SU-DHL-6 (cell line): ENCODE measurements at regions not wholly inside any gene's neighbourhood (a gene's known extent, or its start where the extent isn't known, plus 50 kb on each side); places are given as distances from the start of the nearest gene placed in this dataset.

ENCODE experiments used
- H2AFZ ChIP-seq: fragments of 200-600 bp; sonication (generic); 2 replicates; pipeline ENCODE4 v1.6.1; 2014; ENCODE audit warnings: low read depth, mild to moderate bottlenecking, moderate library complexity, mixed read lengths, antibody characterized with exemption, low read length; ENCODE audit not compliant: severe bottlenecking
- H3F3A ChIP-seq: fragments of 200-600 bp; shearing (Covaris generic); 2 replicates; pipeline ENCODE4 v1.6.0; 2016; ENCODE audit warnings: antibody characterized with exemption, mild to moderate bottlenecking; ENCODE audit not compliant: insufficient read depth
- H3K27ac ChIP-seq: fragments of 200-600 bp; sonication (generic); 2 replicates; pipeline ENCODE4 v1.5.1; 2016; ENCODE audit warnings: low read depth, mild to moderate bottlenecking, low read length, moderate library complexity, mixed read lengths
- H3K27me3 ChIP-seq: fragments of 200-600 bp; sonication (generic), shearing (Covaris generic); 2 replicates; pipeline ENCODE4 v1.6.0; 2014; ENCODE audit warnings: mild to moderate bottlenecking, low read length
- H3K36me3 ChIP-seq: fragments of 200-600 bp; sonication (generic); 2 replicates; pipeline ENCODE4 v1.6.1; 2014; ENCODE audit warnings: mild to moderate bottlenecking, low read length, mixed read lengths
- H3K4me2 ChIP-seq: fragments of 300-600, 200-600 bp; shearing (Covaris generic), sonication (generic); 2 replicates; pipeline ENCODE4 v1.6.0; 2014; ENCODE audit warnings: low read length, low read depth, mild to moderate bottlenecking; ENCODE audit not compliant: poor library complexity, severe bottlenecking
- H3K4me3 ChIP-seq: fragments of 200-600 bp; sonication (generic); 2 replicates; pipeline ENCODE4 v1.5.1; 2014; ENCODE audit warnings: antibody characterized with exemption, low read length, mild to moderate bottlenecking, mixed read lengths; ENCODE audit not compliant: insufficient read depth, poor library complexity, severe bottlenecking
- H3K79me2 ChIP-seq: fragments of 200-600 bp; sonication (generic); 2 replicates; pipeline ENCODE4 v1.6.1; 2014; ENCODE audit warnings: mild to moderate bottlenecking, low read length, moderate library complexity; ENCODE audit not compliant: insufficient read depth
- H3K9ac ChIP-seq: fragments of 200-600 bp; sonication (generic); 2 replicates; pipeline ENCODE4 v1.7.0; 2014; ENCODE audit warnings: mild to moderate bottlenecking, low read length
- H3K9me2 ChIP-seq: fragments of 200-600 bp; sonication (generic); replicated peaks from 2 replicates; pipeline ENCODE4 v1.6.1; 2014; ENCODE audit warnings: low read length; ENCODE audit not compliant: insufficient read depth
- H3K9me3 ChIP-seq: fragments of 200-600 bp; sonication (generic); 2 replicates; pipeline ENCODE4 v1.6.1; 2014; ENCODE audit warnings: low read length, mixed read lengths; ENCODE audit not compliant: insufficient read depth
- H4K20me1 ChIP-seq: fragments of 200-600 bp; sonication (generic); 2 replicates; pipeline ENCODE4 v1.6.1; 2014; ENCODE audit warnings: low read depth, mild to moderate bottlenecking, antibody characterized with exemption, low read length, moderate library complexity, mixed read lengths
- EZH2phosphoT487 ChIP-seq: fragments of 200-600 bp; sonication (generic), shearing (Covaris generic); conservative IDR thresholded peaks from 2 replicates; pipeline ENCODE4 v1.6.1; 2018; ENCODE audit warnings: mild to moderate bottlenecking, antibody characterized with exemption, low read length, moderate library complexity, mixed read lengths
- TF ChIP-seq, protein P1 (sequence below): fragments of 200-600 bp; sonication (generic); IDR thresholded peaks from one replicate; pipeline ENCODE4 v1.5.1; 2017; ENCODE audit warnings: antibody characterized with exemption, mild to moderate bottlenecking, low read length, moderate library complexity; ENCODE audit not compliant: insufficient read depth, poor library complexity, severe bottlenecking

DNA sequence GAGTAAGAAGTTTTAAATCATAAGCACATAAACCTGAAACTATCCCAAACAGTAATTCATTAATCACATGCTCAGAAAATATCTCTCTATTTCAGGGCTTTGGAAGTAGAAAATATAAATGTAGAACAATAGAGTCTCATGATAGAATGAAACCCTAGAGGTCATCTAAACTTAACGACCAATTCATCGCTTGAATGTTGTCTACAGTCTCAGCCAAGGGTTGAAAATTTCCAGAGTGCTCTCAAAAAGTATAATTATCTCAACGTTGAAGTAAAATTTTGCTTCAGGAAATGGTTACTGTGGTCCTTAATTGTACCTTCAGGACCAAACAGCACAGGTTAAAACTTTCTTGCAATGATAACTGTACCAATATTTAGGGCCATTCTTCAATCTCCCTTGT lies 1053.6 kb upstream of the SEL1L start:
- Histone ChIP-seq H3K36me3 (no peaks in the 10 kb centered on the region), H3K9me2 (no peaks in the 10 kb centered on the region), H3K27ac (no peak overlapping the region), H3K9ac (no peak overlapping the region), H3F3A (no peaks in the 10 kb centered on the region), H3K4me2 (no peak overlapping the region), H4K20me1 (no peaks in the 10 kb centered on the region), H3K9me3 (no peaks in the 10 kb centered on the region), H3K27me3 (no peaks in the 10 kb centered on the region), H2AFZ (no peak overlapping the region), H3K4me3 (no peak overlapping the region), H3K79me2 (no peaks in the 10 kb centered on the region)
- TF ChIP-seq, protein P1, sequence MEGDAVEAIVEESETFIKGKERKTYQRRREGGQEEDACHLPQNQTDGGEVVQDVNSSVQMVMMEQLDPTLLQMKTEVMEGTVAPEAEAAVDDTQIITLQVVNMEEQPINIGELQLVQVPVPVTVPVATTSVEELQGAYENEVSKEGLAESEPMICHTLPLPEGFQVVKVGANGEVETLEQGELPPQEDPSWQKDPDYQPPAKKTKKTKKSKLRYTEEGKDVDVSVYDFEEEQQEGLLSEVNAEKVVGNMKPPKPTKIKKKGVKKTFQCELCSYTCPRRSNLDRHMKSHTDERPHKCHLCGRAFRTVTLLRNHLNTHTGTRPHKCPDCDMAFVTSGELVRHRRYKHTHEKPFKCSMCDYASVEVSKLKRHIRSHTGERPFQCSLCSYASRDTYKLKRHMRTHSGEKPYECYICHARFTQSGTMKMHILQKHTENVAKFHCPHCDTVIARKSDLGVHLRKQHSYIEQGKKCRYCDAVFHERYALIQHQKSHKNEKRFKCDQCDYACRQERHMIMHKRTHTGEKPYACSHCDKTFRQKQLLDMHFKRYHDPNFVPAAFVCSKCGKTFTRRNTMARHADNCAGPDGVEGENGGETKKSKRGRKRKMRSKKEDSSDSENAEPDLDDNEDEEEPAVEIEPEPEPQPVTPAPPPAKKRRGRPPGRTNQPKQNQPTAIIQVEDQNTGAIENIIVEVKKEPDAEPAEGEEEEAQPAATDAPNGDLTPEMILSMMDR = no peak
- TF ChIP-seq EZH2phosphoT487 = no peak

DNA sequence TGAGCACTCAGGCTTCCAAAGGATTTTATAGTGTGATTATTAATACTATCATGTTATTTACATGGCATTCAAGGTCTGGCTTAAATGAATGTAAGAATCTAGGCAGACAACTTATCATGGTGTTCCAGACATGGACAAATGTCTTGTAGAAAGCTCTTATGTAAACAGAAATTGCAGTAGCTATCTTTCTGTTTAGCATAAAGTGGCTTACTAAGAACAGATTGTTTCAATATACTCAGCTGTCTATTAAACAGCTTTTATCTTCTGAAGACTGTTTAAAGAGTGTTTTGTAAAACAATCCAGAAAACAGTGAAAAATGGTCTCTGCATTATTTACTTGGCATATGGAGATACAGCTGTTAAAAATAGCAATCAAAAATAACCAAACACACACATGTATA lies 1061.8 kb upstream of the SEL1L start:
- Histone ChIP-seq H4K20me1 (no peaks in the 10 kb centered on the region), H3K9me3 (no peaks in the 10 kb centered on the region), H3F3A (no peaks in the 10 kb centered on the region), H2AFZ (no peak overlapping the region), H3K9me2 (no peaks in the 10 kb centered on the region), H3K4me2 (no peak overlapping the region), H3K27me3 (no peaks in the 10 kb centered on the region), H3K79me2 (no peaks in the 10 kb centered on the region), H3K4me3 (no peak overlapping the region), H3K36me3 (no peaks in the 10 kb centered on the region), H3K9ac (no peak overlapping the region), H3K27ac (no peak overlapping the region)
- TF ChIP-seq, protein P1 = no peak
- no peak for TF ChIP-seq EZH2phosphoT487

DNA sequence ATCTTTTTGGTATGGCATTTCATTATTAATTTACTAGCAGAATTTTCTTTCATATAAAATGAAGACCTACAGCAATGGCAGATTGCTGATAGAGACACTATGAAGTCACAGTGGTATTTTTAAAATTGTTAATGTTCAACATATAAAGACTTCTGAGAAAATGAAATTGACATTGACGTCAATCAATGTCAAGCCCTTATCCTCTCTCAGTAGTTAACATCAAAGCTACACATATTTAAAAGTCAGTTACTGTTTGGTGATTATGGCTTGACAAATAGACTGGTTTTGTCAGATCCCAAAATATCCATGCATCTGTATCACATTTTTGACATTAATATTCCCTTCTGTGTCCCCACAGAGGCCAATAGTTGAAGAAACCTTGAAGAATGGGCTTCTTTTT lies 1069.1 kb upstream of the SEL1L start:
- Histone ChIP-seq H2AFZ (no peak overlapping the region), H3F3A (no peaks in the 10 kb centered on the region), H4K20me1 (no peaks in the 10 kb centered on the region), H3K27me3 (no peaks in the 10 kb centered on the region), H3K9me2 (no peaks in the 10 kb centered on the region), H3K36me3 (no peaks in the 10 kb centered on the region), H3K79me2 (no peaks in the 10 kb centered on the region), H3K9me3 (no peaks in the 10 kb centered on the region), H3K4me2 (no peak overlapping the region), H3K4me3 (no peak overlapping the region), H3K9ac (no peak overlapping the region), H3K27ac (no peak overlapping the region)
- TF ChIP-seq EZH2phosphoT487 = no peak
- TF ChIP-seq, protein P1 = no peak
